ENCODE measurements at regions not wholly inside any gene's neighbourhood (a gene's known extent, or its start where the extent isn't known, plus 50 kb on each side); places are given as distances from the start of the nearest gene placed in this dataset.

DNA sequence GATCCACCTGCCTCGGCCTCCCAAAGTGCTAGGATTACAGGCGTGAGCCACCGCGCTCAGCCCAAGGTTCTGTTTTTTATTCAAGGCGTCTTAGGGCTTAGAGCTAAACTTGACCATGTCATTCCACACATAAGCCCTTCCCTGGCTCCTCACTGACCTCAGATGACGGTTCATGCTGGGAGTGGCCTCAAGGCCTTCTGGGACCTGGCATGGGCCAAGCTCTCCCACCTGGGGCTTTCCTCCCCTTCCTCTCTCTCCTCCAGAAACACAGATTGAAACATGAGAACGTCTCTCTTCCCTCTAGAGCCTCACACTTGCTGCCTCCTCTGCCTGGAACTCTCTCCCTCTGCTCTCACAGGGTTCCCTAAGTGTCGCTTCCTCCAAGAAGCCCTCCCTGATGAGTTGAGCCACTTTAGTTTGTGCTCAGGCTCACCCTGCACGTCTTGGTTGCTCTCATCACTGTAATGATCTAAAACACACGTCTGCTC, 155.6 kb upstream of the IER5L start:
- no peak for TF ChIP-seq IKZF3 (tag by site-specific recombination; IDR thresholded peaks at IDR 0.05)
- TF ChIP-seq SP3 (tag by site-specific recombination; IDR thresholded peaks at IDR 0.05): no peak
- peak; percentile 79; the same call in 1 of the 2 replicates for TF ChIP-seq ZNF280D (tag by site-specific recombination; IDR thresholded peaks at IDR 0.05)
- no peak for TF ChIP-seq ZBTB11 (tag by site-specific recombination; conservative IDR thresholded peaks at IDR 0.05; ENCODE audit: low read depth)
- peak; percentile 9; the same call in 1 of the 2 replicates for TF ChIP-seq ZIC2 (tag by site-specific recombination; IDR thresholded peaks at IDR 0.05)
- TF ChIP-seq, protein P1, sequence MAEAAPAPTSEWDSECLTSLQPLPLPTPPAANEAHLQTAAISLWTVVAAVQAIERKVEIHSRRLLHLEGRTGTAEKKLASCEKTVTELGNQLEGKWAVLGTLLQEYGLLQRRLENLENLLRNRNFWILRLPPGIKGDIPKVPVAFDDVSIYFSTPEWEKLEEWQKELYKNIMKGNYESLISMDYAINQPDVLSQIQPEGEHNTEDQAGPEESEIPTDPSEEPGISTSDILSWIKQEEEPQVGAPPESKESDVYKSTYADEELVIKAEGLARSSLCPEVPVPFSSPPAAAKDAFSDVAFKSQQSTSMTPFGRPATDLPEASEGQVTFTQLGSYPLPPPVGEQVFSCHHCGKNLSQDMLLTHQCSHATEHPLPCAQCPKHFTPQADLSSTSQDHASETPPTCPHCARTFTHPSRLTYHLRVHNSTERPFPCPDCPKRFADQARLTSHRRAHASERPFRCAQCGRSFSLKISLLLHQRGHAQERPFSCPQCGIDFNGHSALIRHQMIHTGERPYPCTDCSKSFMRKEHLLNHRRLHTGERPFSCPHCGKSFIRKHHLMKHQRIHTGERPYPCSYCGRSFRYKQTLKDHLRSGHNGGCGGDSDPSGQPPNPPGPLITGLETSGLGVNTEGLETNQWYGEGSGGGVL (tag by site-specific recombination; IDR thresholded peaks at IDR 0.05): peak; percentile 59
- peak; percentile 20; the same call in 1 of the 2 replicates for TF ChIP-seq PRDM1 (tag by site-specific recombination; IDR thresholded peaks at IDR 0.05)
- TF ChIP-seq ZNF121 (tag by site-specific recombination; IDR thresholded peaks at IDR 0.05): 0 out of 2 replicates have a peak, but pooled peaks have one; percentile 0
- peak; percentile 46; the same call in 1 of the 2 replicates for TF ChIP-seq PRDM10 (tag by site-specific recombination; IDR thresholded peaks at IDR 0.05)
- ChIA-PET CTCF (interaction anchor here (0.6 to 2.6 kb wide), 2 partner anchors 54 to 191 kb away, joined by 4 to 8 read pairs; no protein-coding TSS in a partner anchor), POLR2A (interaction anchor here (0.9 to 2.7 kb wide), 14 partner anchors 9 to 194 kb away, joined by 3 to 21 read pairs (median 4); partner anchors contain the start of gene IER5L)
- H3K27ac ChIP-seq (ENCODE audit: extremely low read depth, low read depth, low read length): 0 out of 2 replicates have a peak overlapping the region, but pooled peaks have one; percentile 4
- no peak overlapping the region for H3K4me3 ChIP-seq (ENCODE audit: low read depth, low read length)
- H3K36me3 ChIP-seq (ENCODE audit: control insufficient read depth in 2 of 2, insufficient read depth in 1 of 2, low read length in 2 of 2): no peaks in the 10 kb centered on the region
- H3K9me3 ChIP-seq (ENCODE audit: control insufficient read depth, insufficient read depth, low read depth, low read length): no peaks in the 10 kb centered on the region
- H3K4me1 ChIP-seq (ENCODE audit: control insufficient read depth, insufficient read depth, low read length): no peaks in the 10 kb centered on the region; the same call in 1 of the 2 replicates

GRCh38 chr9:129332581-129332980, 154.5 kb upstream of the IER5L start:
- CTCF ChIA-PET: no interaction called here
- TF ChIP-seq ZNF280D (tag by site-specific recombination; IDR thresholded peaks at IDR 0.05): no peak
- TF ChIP-seq ZNF324 (tag by site-specific recombination; IDR thresholded peaks at IDR 0.05): no peak
- TF ChIP-seq ZBTB20 (tag by site-specific recombination; IDR thresholded peaks at IDR 0.05): no peak
- TF ChIP-seq ZNF140 (tag by site-specific recombination; IDR thresholded peaks at IDR 0.05): no peak
- no peak for TF ChIP-seq ZNF350 (tag by site-specific recombination; IDR thresholded peaks at IDR 0.05)
- no peak for TF ChIP-seq ZNF670 (tag by site-specific recombination; IDR thresholded peaks at IDR 0.05; ENCODE audit: low read depth)
- no peak for TF ChIP-seq ZNF391 (tag by site-specific recombination; IDR thresholded peaks at IDR 0.05; ENCODE audit: borderline replicate concordance, low read depth)
- TF ChIP-seq ZNF768 (tag by site-specific recombination; IDR thresholded peaks at IDR 0.05): no peak
- TF ChIP-seq GLI2 (tag by site-specific recombination; IDR thresholded peaks at IDR 0.05; ENCODE audit: borderline replicate concordance, low read depth): no peak
- no peak for TF ChIP-seq ZNF830 (tag by site-specific recombination; IDR thresholded peaks at IDR 0.05; ENCODE audit: low read depth)
- Histone ChIP-seq H3K27ac (ENCODE audit: extremely low read depth, low read depth, low read length) (no peak overlapping the region), H3K9me3 (ENCODE audit: control insufficient read depth, insufficient read depth, low read depth, low read length) (no peaks in the 10 kb centered on the region), H3K4me3 (ENCODE audit: low read depth, low read length) (no peak overlapping the region), H3K4me1 (ENCODE audit: control insufficient read depth, insufficient read depth, low read length) (no peaks in the 10 kb centered on the region; the same call in 1 of the 2 replicates), H3K36me3 (ENCODE audit: control insufficient read depth in 2 of 2, insufficient read depth in 1 of 2, low read length in 2 of 2) (no peaks in the 10 kb centered on the region)
- POLR2A ChIA-PET: interaction anchor here (1.1 kb wide), 1 partner anchor 9 kb away, joined by 5 read pairs; no protein-coding TSS in a partner anchor
